BE2C (cell line): ENCODE measurements at regions not wholly inside any gene's neighbourhood (a gene's known extent, or its start where the extent isn't known, plus 50 kb on each side); places are given as distances from the start of the nearest gene placed in this dataset.

Experiments used
- DNase-seq: peaks from one replicate; pipeline ENCODE4 v3.0.0-alpha.2; 2020
- H3K27me3 ChIP-seq: fragments of 250-450 bp; sonication (Bioruptor Pico); 2 replicates; pipeline ENCODE4 v1.5.1; 2020; ENCODE audit warnings: mild to moderate bottlenecking
- H3K36me3 ChIP-seq: fragments of 250-450 bp; sonication (Bioruptor Pico); 2 replicates; pipeline ENCODE4 v1.5.1; 2020; ENCODE audit warnings: mild to moderate bottlenecking
- H3K4me1 ChIP-seq: fragments of 250-450 bp; sonication (Bioruptor Pico); 2 replicates; pipeline ENCODE4 v1.5.1; 2020
- H3K4me3 ChIP-seq: 2 replicates; pipeline ENCODE4 v1.5.1; 2011; ENCODE audit warnings: low read depth, low read length
- H3K9me3 ChIP-seq: fragments of 250-450 bp; sonication (Bioruptor Pico); 2 replicates; pipeline ENCODE4 v1.5.1; 2020
- TF ChIP-seq, protein P1 (sequence below): IDR thresholded peaks from 2 replicates; pipeline ENCODE4 v1.5.1; 2012; ENCODE audit warnings: mild to moderate bottlenecking, low read depth, low read length

- TF ChIP-seq, protein P1, sequence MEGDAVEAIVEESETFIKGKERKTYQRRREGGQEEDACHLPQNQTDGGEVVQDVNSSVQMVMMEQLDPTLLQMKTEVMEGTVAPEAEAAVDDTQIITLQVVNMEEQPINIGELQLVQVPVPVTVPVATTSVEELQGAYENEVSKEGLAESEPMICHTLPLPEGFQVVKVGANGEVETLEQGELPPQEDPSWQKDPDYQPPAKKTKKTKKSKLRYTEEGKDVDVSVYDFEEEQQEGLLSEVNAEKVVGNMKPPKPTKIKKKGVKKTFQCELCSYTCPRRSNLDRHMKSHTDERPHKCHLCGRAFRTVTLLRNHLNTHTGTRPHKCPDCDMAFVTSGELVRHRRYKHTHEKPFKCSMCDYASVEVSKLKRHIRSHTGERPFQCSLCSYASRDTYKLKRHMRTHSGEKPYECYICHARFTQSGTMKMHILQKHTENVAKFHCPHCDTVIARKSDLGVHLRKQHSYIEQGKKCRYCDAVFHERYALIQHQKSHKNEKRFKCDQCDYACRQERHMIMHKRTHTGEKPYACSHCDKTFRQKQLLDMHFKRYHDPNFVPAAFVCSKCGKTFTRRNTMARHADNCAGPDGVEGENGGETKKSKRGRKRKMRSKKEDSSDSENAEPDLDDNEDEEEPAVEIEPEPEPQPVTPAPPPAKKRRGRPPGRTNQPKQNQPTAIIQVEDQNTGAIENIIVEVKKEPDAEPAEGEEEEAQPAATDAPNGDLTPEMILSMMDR = no peak
- Histone ChIP-seq H3K4me1 (no peaks in the 10 kb centered on the region), H3K36me3 (no peaks in the 10 kb centered on the region), H3K9me3 (no peaks in the 10 kb centered on the region), H3K4me3 (no peak overlapping the region), H3K27me3 (peaks cover 28% of the 10 kb centered on the region)
- no peak for DNase-seq
Measured at GRCh38 chr6:215335-216034, 76.8 kb upstream of the DUSP22 start.

GRCh38 chr6:217048-217659, 75.1 kb upstream of the DUSP22 start:
- TF ChIP-seq, protein P1 = peak; percentile 65
- Histone ChIP-seq H3K4me1 (no peaks in the 10 kb centered on the region), H3K4me3 (no peak overlapping the region)

DNA sequence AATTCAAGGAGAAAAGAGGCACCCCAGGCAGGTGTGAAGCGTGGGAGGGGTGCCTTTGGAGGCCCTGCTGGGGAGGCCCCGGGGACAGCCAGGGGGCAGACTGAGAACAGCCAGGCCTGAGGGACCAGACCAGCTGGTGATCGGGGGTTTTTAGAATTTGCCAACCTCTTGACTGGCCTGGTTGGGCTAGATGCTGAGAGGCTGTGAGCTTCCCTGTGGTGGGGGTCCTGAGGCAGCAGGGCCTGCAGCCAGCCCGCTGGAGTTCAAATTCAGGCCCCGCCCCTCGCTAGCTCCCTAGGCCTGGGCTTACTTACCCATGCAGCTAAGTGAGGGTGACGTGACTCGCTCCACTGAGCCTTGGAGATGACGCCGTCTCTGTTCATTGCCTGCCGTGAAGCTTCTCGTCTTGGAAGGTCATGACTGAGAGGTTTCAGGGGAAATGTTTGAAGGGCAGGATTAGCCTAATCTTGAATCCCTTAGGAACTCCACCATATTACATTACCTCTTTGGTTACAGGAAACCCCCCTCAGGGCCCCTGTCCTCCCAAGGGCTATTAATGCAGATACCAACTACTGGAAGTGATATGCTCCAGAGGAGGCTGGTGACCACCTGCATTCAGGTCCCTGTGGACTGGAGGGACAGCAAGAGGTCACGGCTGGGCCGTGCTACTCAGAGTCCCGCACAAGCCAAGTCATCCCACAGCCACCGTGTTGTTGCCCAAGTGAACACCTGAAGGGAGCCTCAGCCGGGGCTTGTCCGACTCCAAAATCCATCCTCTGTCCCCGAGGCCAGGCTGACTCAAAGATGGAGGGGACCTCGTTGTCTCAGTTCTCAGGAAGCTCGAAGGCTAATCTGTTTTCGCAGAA, 73.9 kb upstream of the DUSP22 start:
- peaks cover 34% of the 10 kb centered on the region for H3K27me3 ChIP-seq
- no peak overlapping the region for H3K4me3 ChIP-seq
- TF ChIP-seq, protein P1 = no peak
- no peak for DNase-seq
- H3K9me3 ChIP-seq = no peaks in the 10 kb centered on the region
- no peaks in the 10 kb centered on the region for H3K36me3 ChIP-seq
- H3K4me1 ChIP-seq = no peaks in the 10 kb centered on the region

More at GRCh38 chr6:217048-217659, 75.1 kb upstream of the DUSP22 start:
- DNase-seq = peak; percentile 57
- no peaks in the 10 kb centered on the region for H3K9me3 ChIP-seq
- peaks cover 26% of the 10 kb centered on the region for H3K27me3 ChIP-seq
- no peaks in the 10 kb centered on the region for H3K36me3 ChIP-seq

DNA sequence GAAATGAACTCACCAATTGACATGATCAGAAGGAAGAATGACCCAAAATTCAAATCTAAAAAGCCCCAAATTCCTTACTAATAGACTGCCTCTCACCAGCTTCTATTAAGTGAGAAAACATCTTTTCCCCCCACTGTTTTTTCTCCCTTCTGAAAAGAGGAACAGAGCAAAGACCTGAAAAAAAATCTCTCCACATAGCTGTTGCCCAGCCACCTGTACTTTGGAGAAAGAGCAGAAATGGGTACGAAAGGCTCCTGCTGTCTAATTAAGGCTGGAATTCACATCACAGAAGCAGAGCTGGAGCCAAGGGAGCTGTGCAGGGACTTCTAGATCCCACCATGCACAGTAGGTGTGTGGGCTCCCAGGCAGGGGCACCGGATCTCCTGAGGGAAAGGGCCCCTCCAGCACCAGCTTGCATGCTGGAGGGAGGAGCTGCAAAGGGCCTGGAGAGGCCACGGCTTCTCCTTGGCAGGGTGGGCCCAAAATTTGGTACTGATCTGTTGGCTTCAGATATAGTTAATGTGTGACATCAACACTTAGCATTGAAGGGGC, 73.2 kb upstream of the DUSP22 start:
- H3K27me3 ChIP-seq = peaks cover 38% of the 10 kb centered on the region
- TF ChIP-seq, protein P1 = no peak
- H3K9me3 ChIP-seq = no peaks in the 10 kb centered on the region
- H3K4me1 ChIP-seq = no peaks in the 10 kb centered on the region
- no peaks in the 10 kb centered on the region for H3K36me3 ChIP-seq
- DNase-seq = no peak
- H3K4me3 ChIP-seq = no peak overlapping the region

DNA sequence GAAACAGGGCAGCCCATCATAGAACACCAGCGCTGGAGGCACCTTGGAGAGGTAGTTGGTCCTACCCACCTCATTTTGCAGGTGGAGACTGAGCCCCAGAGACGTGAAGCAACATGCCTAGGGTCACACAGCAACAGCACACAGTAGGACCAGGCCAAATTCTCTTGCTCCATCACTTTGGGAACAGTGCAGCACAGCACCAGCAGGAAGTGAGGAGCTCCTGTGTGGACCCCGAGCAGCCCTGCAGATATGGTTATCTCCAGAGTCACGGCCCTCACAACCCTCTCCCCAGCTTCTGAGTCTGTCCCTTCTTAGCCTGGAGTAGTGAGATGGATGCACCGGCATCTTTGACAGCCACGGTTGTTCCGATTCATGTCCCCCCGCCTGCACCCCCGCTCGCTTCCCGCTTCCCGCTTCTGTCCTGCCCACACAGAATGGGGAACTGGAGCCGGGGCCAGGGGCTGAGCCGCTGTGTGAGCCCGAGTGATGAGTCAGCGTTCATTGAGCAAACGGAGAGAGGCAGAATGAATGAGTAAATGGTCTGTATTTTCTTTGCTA, 72.6 kb upstream of the DUSP22 start:
- TF ChIP-seq, protein P1 = no peak
- H3K27me3 ChIP-seq = peaks cover 38% of the 10 kb centered on the region
- DNase-seq = no peak
- H3K4me1 ChIP-seq = no peaks in the 10 kb centered on the region
- H3K4me3 ChIP-seq = no peak overlapping the region
- H3K9me3 ChIP-seq = no peaks in the 10 kb centered on the region
- no peaks in the 10 kb centered on the region for H3K36me3 ChIP-seq
